Activated T-cell treated with anti-CD3 and anti-CD28 coated beads, Interleukin-2, amount 50 U/mL, for 72 hours (primary cell): ENCODE measurements at regions not wholly inside any gene's neighbourhood (a gene's known extent, or its start where the extent isn't known, plus 50 kb on each side); places are given as distances from the start of the nearest gene placed in this dataset.
"Not testable (repeated sequence)": the region's sequence is repeated elsewhere in the genome, so short reads cannot be mapped to it uniquely, and the experiment has no call there.

Source experiments
- ATAC-seq, 2 donors: fragments of 150-1000 bp; cut with Tn5 transposase; replicated peaks in 1 of 2; 2 replicates each; pipeline ENCODE4 v1.10.0; 2021; ENCODE audit warnings: moderate library complexity in 2 of 2, mild to moderate bottlenecking in 1 of 2
- DNase-seq, 2 donors: peaks; one replicate each; pipeline ENCODE4 v3.0.0; 2021 to 2022; ENCODE audit warnings: mixed read lengths in 1 of 2
- H3K27ac Mint-ChIP-seq: one replicate; pipeline ENCODE4 v1.8.0; 2022; ENCODE audit warnings: mild to moderate bottlenecking, moderate library complexity, mixed read lengths
- H3K27me3 Mint-ChIP-seq: one replicate; pipeline ENCODE4 v1.8.0; 2022; ENCODE audit warnings: low read depth, mixed read lengths
- H3K36me3 Mint-ChIP-seq, 2 donors: one replicate each; pipeline ENCODE4 v1.8.0; 2022; ENCODE audit warnings: mixed read lengths in 2 of 2, mild to moderate bottlenecking in 1 of 2; ENCODE audit not compliant: insufficient read depth in 2 of 2
- H3K4me1 Mint-ChIP-seq: one replicate; pipeline ENCODE4 v1.8.0; 2022; ENCODE audit warnings: low read depth, mixed read lengths
- H3K4me3 Mint-ChIP-seq, 2 donors: one replicate each; pipeline ENCODE4 v1.8.0; 2022; ENCODE audit warnings: mild to moderate bottlenecking in 2 of 2, mixed read lengths in 2 of 2, moderate library complexity in 2 of 2
- H3K9me3 Mint-ChIP-seq, 2 donors: one replicate each; pipeline ENCODE4 v1.8.0; 2022; ENCODE audit warnings: mixed read lengths in 2 of 2

DNA sequence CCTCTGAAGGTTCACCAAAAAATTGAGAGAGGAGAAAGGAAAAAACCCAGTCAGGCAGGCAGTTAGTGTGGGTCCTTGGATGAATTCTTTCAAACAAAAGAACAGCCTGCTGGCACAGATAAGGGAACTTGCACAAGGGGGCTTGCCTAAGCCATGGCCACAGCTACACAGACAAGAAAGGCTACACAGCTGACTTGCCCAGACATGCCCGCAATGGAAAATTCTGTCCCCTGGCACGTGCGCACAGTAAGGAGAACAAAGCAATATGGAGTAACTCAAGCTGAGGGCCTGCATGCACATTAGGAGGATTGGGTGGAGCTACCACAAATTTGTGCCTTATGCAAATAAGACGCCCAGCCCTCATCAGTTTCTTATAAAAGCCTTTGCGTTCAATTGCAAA, 512.5 kb upstream of the HTR2C start:
- no peak for DNase-seq
- ATAC-seq, result no peak
- Mint-ChIP-seq H3K27me3 (peaks cover 15% of the 10 kb centered on the region), H3K4me1 (no peaks in the 10 kb centered on the region), H3K36me3 (no peaks in the 10 kb centered on the region), H3K4me3 (no peak overlapping the region), H3K27ac (no peak overlapping the region), H3K9me3 (no peaks in the 10 kb centered on the region)

DNA sequence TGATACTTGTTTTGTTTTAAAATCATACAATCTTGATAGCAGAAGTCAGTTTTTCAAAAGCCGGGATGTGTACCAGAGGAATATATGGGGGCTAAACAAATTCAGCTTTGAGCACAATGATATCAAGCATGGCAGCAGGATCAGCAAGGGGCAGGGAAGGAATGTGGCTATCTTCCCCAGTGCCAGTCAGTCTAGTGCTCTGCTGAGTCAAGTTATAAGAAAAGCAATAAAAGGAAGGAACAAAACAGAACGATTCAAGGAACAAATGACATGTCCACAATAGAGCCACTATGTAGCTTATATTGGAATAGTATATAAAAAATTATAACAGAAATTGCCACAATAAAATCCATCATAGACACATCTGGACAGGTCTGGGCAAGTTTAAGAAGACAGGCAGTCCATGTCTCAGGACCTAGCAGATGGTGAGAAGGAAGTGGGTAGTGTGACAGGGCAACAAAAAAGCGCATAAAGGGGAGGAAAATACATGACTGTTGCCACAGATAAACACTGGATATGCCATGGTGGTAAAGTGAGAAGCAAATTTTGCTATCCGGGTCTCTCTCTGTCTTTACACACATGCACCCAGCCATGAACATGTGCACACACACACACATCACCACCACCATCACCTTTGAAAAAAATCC, 518.2 kb upstream of the HTR2C start:
- peaks cover 0 to 3% of the 10 kb centered on the region in 2 donors for H3K9me3 Mint-ChIP-seq
- DNase-seq (no peak), ATAC-seq (no peak)
- H3K27me3 Mint-ChIP-seq, result peaks cover 15% of the 10 kb centered on the region
- no peaks in the 10 kb centered on the region for H3K36me3 Mint-ChIP-seq
- H3K4me3 Mint-ChIP-seq, result no peak overlapping the region
- H3K4me1 Mint-ChIP-seq, result no peaks in the 10 kb centered on the region
- no peak overlapping the region for H3K27ac Mint-ChIP-seq

DNA sequence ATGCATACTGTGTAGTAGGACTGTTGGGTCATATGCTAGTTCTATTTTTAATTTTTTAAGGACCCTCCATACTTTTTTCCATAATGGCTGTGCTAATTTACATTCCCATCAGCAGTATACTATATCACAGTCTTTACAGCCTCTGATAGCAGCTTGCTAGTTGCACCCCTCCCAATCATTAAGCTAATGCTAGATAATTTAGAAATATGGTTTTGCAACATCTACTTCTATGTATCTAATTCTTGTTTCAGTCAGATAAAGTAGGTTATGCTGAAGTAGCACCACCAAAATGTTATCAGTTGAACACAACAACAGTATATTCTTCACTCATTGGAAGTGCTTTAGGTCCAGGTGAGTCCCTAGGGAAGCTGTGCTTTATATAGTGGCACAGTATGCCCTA, 522.7 kb upstream of the HTR2C start:
- H3K4me3 Mint-ChIP-seq, result no peak overlapping the region
- peaks cover 0 to 6% of the 10 kb centered on the region in 2 donors for H3K9me3 Mint-ChIP-seq
- H3K27me3 Mint-ChIP-seq, result peaks cover 15% of the 10 kb centered on the region
- no peaks in the 10 kb centered on the region for H3K4me1 Mint-ChIP-seq
- no peak for DNase-seq
- no peak for ATAC-seq
- H3K27ac Mint-ChIP-seq, result no peak overlapping the region
- H3K36me3 Mint-ChIP-seq, result no peaks in the 10 kb centered on the region

DNA sequence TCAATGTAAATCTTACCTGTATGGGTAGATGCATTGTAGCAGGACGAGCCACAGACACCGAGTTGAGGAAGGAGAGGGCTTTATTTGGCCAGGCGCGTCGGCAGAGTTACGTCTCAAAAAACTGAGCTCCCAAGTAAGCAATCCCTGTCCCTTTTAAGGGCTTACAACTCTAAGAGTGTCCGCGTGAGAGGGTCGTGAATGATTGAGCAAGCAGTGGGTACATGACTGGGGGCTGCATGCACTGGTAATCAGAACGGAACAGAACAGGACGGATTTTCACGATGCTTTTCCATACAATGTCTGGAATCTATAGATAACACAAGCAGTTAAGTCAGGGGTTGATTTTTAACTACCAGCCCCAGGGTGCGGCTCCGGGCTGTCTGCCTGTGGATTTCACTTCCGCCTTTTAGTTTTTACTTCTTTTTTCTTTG, 524.9 kb upstream of the HTR2C start:
- Mint-ChIP-seq H3K27ac (no peak overlapping the region), H3K9me3 (peaks cover 0 to 2% of the 10 kb centered on the region in 2 donors), H3K4me3 (no peak overlapping the region), H3K36me3 (no peaks in the 10 kb centered on the region), H3K4me1 (no peaks in the 10 kb centered on the region), H3K27me3 (peaks cover 15% of the 10 kb centered on the region)
- no peak for DNase-seq
- no peak for ATAC-seq

DNA sequence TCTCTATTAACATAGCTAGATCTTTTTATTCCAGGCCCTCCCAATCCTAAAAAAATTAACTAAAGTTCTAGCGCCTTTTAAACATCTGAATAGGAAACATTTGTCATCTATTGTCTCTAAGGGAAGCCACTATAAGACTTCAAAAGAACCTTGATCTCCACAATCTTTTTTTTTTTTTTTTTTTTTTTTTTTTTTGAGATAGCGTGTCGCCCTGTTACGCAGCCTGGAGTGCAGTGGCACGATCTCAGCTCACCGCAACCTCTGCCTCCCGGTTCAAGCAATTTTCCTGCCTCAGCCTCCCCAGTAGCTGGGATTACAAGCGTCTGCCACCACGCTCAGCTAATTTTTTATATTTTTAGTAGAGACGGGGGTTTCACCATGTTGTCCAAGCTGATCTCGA, 526.5 kb upstream of the HTR2C start:
- not testable (repeated sequence) for H3K27ac Mint-ChIP-seq, H3K9me3 Mint-ChIP-seq, H3K36me3 Mint-ChIP-seq, ATAC-seq, H3K4me3 Mint-ChIP-seq, H3K4me1 Mint-ChIP-seq, DNase-seq
- H3K27me3 Mint-ChIP-seq, result peaks cover 15% of the 10 kb centered on the region

DNA sequence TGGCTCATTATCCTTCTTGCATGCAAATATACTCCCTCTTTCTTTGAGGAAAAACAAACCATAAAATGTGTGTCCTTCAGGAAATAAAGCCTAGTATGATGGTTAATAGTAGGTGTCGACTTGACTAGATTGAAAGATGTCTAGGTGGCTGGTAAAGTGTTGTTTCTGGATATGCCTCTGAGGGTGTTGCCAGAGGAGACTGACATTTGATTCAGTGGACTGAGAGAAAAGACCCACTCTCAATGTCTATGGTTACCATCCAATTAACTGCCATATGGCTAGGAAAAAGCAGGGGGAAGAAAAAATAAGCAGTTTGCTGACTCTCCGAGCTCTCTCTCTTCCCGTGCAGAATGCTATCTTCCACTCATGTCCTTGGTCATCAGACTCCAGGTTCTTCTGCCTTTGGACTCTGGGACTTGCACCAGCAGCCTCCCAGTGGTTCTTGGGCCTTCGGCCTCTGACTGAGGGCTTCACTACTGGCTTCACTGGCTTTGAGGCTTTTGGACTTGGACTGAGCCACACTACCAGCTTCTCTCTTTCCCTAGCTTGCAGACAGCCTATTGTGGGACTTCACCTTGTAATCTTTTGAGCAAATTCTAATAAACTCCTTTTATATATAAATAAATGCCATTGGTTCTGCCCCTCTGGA, 532.1 kb upstream of the HTR2C start:
- H3K27me3 Mint-ChIP-seq, result no peaks in the 10 kb centered on the region
- ATAC-seq (no peak), DNase-seq (no peak)
- H3K4me3 Mint-ChIP-seq, result no peak overlapping the region
- no peaks in the 10 kb centered on the region for H3K4me1 Mint-ChIP-seq
- no peak overlapping the region for H3K27ac Mint-ChIP-seq
- peaks cover 0 to 2% of the 10 kb centered on the region in 2 donors for H3K36me3 Mint-ChIP-seq
- peaks cover 0 to 1% of the 10 kb centered on the region in 2 donors for H3K9me3 Mint-ChIP-seq

DNA sequence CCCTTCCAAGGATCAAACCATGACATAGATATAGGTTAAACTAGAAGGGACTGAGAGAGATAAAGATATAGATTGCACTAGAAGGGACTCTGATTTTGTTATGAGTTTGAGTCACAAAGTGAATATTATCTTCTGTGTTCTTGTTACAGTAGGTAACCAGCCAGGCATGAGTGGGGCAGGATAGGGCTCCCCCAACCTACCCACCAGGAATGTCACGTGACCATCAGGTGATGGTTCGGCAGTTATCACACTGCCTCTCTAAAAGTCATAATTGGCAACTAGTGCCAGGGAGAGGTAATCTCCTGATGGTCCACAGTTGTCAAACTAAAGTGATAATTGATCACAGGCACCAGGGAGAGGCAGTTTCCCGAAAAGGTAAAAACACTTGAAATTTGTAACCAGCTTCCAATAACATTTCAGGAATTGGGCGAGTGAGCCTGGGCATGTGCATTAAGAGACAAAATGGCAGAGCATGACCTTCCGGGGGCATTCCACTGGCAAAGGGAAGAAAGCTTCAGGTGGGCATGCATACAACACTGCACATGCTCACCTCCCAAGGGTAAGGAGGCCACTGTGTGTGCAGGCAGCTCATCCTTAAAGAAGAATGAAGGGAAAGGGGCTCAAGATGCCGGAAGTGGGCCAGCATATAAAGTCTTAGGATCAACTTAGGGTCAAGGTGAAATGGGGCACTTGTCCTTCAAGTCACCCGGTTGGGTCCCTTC, 533.6 kb upstream of the HTR2C start:
- no peak for ATAC-seq
- Mint-ChIP-seq H3K4me3 (no peak overlapping the region), H3K36me3 (peaks cover 0 to 2% of the 10 kb centered on the region in 2 donors), H3K4me1 (no peaks in the 10 kb centered on the region), H3K27me3 (no peaks in the 10 kb centered on the region), H3K9me3 (peaks cover 0 to 1% of the 10 kb centered on the region in 2 donors), H3K27ac (no peak overlapping the region)
- DNase-seq, result no peak

DNA sequence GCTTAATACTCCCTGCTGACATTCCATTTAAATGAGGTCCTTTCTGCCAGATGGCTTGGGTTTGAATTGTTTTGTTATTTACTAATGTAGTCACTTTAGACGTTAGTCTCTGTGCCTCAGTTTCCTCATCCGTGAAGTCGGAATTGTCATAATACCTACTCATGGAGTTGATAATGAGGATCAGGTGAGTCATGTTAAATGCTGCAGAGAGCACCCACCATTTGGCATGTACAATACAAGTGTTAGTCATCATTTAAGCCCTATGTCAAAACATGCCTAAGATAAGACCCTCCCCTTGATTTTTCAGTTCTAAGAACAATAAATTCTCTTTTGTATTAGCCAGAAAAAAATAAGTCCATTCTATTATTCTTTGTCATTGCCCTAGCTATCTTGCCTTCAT, 534.8 kb upstream of the HTR2C start:
- Mint-ChIP-seq H3K36me3 (peaks cover 0 to 2% of the 10 kb centered on the region in 2 donors), H3K4me1 (no peaks in the 10 kb centered on the region), H3K27ac (no peak overlapping the region), H3K9me3 (peaks cover 0 to 1% of the 10 kb centered on the region in 2 donors), H3K4me3 (no peak overlapping the region), H3K27me3 (no peaks in the 10 kb centered on the region)
- ATAC-seq, result no peak
- DNase-seq, result no peak

DNA sequence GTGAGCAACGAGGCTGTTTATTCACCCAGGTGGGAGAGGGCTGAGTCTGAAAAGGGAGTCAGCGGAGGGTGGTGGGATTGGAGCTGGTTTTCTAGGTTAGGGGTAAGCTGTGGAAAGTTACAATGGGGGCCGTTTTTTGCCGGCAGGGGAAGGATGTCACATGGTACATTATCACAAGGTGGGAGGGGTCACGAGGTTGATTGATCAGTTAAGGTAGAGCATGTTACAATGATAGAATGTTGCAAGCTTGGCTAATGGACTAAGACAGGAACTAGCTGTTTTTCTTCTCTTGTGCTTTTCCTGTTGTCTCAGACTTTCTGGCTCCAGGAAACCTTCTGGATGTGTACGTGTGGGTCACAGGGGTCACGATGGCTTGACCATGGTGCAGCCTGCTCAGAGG, 536.3 kb upstream of the HTR2C start:
- Mint-ChIP-seq H3K4me1 (no peaks in the 10 kb centered on the region), H3K27me3 (no peaks in the 10 kb centered on the region), H3K36me3 (no peaks in the 10 kb centered on the region), H3K27ac (no peak overlapping the region), H3K4me3 (no peak overlapping the region), H3K9me3 (no peaks in the 10 kb centered on the region)
- no peak for DNase-seq
- ATAC-seq, result no peak

DNA sequence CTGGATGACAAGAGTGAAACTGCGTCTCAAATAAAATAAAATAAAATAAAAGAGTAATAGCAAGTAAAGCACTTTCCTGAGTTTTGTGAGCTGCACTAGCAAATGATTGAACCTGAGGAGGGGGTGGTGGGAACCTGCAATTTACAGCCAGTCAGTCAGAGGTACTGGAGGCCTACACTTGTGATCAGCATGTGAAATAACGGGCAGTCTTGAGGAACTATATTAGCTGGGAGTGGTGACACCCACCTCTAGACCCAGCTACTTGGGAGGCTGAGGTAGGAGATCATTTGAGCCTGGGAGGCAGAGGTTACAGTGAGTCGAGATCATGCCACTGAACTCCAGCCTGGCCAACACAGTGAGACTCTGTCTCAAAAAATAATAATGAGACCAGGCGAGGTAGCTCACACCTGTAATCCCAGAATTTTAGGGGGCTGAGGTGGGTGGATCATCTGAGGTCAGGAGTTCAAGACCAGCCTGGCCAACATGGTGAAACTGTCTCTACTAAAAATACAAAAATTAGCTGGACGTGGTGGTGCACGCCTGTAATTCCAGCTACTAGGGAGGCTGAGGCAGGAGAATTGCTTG, 537.1 kb upstream of the HTR2C start:
- H3K4me3 Mint-ChIP-seq, result no peak overlapping the region

DNA sequence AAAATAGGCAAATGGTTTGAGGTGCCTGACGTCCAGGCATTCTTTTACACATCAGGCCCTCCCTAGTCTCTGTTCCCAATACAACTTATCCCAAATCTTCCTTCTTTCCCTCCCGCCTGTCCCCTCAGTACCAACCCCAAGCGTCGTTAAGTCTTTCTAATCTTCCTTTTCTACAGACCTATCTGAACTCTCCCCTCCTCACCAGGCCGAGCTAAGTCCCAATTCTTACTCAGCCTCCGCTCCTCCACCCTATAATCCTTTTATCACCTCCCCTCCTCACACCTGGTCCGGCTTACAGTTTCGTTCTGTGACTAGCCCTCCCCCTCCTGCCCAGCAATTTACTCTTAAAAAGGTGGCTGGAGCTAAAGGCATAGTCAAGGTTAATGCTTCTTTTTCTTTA, 542.4 kb upstream of the HTR2C start:
- DNase-seq, ATAC-seq, H3K4me3 Mint-ChIP-seq, H3K36me3 Mint-ChIP-seq, H3K27ac Mint-ChIP-seq, H3K4me1 Mint-ChIP-seq, H3K9me3 Mint-ChIP-seq: not testable (repeated sequence)
- H3K27me3 Mint-ChIP-seq, result peaks cover 19% of the 10 kb centered on the region

More for the DNA sequence above, 537.1 kb upstream of the HTR2C start:
- H3K36me3 Mint-ChIP-seq, result no peaks in the 10 kb centered on the region
- no peaks in the 10 kb centered on the region for H3K4me1 Mint-ChIP-seq
- DNase-seq (no peak), ATAC-seq (no peak)
- H3K27ac Mint-ChIP-seq, result no peak overlapping the region
- H3K27me3 Mint-ChIP-seq, result peaks cover under 1% of the 10 kb centered on the region
- H3K9me3 Mint-ChIP-seq, result no peaks in the 10 kb centered on the region

DNA sequence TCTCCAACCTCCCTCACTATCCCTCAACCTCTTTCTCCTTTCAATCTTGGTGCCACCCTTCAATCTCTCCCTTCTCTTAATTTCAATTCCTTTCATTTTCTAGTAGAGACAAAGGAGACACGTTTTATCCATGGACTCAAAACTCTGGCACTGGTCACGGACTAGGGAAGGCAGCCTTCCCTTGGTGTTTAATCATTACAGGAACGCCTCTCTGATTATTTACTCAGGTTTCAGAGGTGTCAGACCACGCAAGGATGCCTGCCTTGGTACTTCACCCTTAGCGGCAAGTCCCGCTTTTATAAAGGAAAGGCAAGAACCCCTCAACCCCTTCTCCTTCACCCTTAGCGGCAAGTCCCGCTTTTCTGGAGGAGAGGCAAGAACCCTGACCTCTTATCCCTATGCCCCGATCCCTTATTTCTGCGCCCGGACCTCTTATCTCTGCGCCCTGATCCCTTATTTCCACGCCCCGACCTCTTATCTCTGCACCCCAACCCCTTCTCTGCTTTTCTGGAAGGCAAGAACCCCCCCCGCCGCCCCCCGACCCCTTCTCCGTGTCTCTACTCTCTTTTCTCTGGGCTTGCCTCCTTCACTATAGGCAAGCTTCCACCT, 543.1 kb upstream of the HTR2C start:
- peaks cover 19% of the 10 kb centered on the region for H3K27me3 Mint-ChIP-seq
- H3K9me3 Mint-ChIP-seq, H3K36me3 Mint-ChIP-seq, H3K4me1 Mint-ChIP-seq, ATAC-seq, H3K4me3 Mint-ChIP-seq, H3K27ac Mint-ChIP-seq, DNase-seq: not testable (repeated sequence)

DNA sequence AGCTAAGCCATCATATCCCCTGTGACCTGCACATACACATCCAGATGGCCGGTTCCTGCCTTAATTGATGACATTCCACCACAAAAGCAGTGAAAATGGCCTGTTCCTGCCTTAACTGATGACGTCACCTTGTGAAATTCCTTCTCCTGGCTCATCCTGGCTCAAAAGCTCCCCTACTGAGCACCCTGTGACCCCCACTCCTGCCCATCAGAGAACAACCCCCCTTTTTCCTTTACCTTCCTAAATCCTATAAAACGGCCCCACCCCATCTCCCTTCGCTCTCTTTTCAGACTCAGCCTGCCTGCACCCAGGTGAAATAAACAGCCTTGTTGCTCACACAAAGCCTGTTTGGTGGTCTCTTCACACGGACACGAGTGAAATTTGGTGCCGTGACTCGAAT, 543.8 kb upstream of the HTR2C start:
- ATAC-seq, H3K9me3 Mint-ChIP-seq, H3K4me3 Mint-ChIP-seq, H3K27ac Mint-ChIP-seq, DNase-seq, H3K36me3 Mint-ChIP-seq, H3K4me1 Mint-ChIP-seq: not testable (repeated sequence)
- peaks cover 19% of the 10 kb centered on the region for H3K27me3 Mint-ChIP-seq
